GM21528 (cell line): ENCODE measurements at regions not wholly inside any gene's neighbourhood (a gene's known extent, or its start where the extent isn't known, plus 50 kb on each side); places are given as distances from the start of the nearest gene placed in this dataset.

ENCODE experiments used
- ATAC-seq: cut with Tn5 transposase; IDR thresholded peaks from one replicate; pipeline ENCODE4 v1.9.1; 2021; ENCODE audit warnings: mild to moderate bottlenecking, moderate library complexity; ENCODE audit not compliant: unreplicated experiment, low FRiP score

DNA sequence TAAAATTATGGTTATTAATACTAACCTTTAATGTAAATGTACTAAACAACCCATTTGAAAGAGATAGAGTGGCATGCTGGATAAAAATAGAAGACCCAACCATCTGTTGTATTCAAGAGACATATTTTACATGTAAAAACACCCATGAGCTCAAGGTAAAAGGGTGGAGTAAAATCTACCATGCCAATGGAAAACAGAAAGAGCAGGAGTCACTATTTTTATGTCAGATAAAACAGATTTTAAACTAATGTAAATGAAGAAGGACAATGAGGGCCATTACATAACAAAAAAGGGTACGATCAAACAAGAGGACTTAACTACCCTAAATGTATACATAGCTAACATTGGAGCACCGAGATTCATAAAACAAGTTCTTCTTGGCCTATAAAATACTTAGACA, 66.3 kb downstream of the ITM2A start:
- no peak for ATAC-seq

DNA sequence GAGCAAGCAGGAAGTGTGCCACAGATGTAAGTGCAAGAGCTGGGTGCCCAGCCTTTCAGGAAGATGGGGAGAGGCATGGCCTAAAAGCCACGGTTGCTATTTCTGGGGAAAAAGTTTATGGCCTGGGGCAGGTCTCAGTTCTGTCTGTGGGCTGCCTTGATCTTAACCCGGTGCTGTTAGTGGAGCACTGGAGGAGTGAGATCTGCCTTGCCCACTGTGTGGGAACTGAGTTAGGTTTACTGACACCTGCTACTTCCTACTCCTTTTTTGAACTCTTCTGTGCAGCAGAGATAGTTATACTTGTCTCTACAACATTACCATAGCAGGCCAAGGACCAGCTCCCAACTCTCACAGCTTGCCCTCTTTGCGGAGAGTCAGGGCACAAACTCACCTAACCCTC, 76.5 kb downstream of the ITM2A start:
- no peak for ATAC-seq

DNA sequence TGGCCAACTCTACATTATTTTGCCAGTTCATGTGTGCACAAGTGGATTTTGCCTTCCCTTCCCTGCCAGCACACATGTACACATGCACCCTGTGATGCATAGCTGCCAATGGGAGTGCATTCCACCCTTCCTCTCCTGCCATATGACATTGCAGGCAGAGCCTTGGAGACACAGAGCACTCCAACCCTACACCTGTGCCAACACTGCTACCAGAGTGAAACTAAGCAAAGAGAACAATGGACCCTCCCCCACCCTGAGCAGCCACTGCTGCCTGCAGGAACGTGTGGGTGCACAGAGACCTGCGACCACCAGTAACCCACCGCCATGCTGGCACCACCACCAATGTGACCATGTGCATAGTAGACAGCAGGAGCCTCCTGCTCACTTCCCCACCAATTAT, 78.4 kb downstream of the ITM2A start:
- ATAC-seq = no peak

DNA sequence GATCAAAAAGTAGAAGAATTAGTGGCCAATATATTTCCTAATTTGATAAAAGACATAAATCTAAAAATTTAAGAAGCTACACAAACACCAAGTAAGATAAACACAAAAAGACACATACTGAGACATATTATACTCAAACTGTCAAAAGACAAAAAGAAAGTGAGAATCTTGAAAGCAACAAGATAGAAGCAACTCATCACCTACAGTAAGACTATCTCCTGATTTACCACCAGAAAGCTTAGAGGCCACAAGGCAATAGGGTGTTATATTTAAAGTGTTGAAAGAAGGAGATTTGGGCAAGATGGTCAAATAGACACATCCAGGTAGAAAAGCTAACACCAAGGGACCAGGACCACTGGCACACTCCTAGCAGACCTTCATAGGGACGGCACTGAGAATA, 79.4 kb downstream of the ITM2A start:
- ATAC-seq = no peak

DNA sequence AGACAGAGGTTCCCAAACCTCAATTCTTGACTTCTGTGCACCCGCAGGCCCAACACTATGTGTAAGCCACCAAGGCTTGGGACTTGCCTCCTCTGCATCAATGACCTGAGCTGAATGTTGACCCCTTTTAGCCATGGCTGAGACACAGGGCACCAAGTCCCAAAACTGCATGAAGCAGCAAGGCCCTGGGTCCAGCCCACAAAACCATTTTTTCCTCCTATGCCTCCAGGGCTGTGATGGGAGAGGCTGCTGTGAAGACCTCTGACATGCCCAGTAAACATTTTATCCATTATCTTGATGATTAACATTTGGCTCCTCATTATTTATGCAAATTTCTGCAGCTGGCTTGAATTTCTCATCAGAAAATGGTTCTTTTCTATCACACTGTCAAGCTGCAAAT, 85.4 kb downstream of the ITM2A start:
- ATAC-seq = no peak

DNA sequence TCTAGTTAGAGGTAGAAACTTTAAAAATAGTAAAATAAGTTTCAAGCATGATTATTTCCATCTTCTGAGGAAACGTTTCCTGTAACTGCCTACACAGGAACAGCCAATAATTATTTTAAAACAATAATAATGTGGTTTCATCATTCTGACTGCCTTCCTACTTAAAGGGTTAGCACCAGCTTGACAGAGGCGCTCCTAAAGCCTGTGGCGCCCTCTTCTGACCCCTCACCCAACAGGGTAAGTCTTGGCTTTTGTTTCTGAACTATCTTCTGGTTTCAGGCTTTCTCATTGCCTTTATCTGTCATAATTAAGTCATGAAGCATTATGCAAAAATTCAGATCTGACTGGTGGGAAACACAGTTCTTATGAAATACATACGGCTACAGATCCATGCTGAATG, 96.7 kb downstream of the ITM2A start:
- ATAC-seq = peak; percentile 96

DNA sequence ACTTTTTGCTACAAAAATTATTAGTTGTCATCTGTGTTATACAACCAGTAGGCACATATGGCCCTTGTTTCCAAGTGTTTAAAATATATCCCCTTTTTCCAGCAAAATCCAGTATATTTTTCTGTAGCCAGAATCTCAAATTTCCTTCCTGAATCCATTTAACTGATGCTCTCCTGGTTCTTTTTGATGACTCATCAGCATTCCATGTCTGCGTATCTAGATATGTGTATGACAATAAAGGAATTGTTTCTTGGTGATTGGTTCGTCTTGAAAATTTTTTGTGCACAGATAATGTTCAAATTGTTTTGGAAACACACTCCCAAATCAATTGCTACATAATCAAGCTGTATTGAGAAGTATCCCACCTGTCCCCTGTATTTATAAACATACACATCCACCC, 98.3 kb downstream of the ITM2A start:
- no peak for ATAC-seq

DNA sequence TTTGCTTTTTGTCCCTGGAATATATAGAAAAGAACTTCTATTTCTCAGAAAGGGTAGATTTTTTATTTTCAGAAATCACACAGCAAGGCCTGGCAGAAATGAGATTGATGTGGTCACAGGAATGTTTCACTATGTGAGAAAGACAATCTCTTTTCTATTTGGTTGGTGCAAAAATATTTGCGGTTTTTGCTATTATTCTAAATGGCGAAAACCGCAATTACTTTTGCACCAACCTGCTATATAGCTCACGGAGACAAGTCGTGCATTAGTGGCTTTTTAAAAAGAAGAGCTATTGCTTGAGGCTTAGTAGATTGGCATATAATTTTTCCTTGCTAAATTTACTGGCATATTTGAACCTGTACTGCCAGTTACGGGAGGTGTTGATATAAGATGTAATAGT, 100.4 kb downstream of the ITM2A start:
- no peak for ATAC-seq

DNA sequence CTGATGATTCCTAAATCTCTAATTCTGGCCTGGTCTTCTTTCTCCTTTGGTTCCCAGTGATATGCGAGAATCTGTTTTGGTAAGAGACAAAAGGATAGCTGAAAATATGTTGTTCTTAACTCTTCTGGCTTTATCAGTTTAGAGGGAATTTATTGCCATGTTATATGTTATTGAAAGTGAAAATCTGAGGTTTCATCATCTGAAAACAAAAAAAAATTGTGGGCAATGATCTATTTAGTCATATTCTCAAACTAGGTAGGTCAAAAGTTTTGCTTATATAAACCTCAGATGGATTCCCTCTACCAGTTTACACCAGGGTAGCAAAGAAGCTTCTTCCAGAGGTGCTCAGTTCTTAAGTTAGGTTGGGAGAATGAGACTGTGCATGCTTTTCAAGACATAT, 103.6 kb downstream of the ITM2A start:
- no peak for ATAC-seq

DNA sequence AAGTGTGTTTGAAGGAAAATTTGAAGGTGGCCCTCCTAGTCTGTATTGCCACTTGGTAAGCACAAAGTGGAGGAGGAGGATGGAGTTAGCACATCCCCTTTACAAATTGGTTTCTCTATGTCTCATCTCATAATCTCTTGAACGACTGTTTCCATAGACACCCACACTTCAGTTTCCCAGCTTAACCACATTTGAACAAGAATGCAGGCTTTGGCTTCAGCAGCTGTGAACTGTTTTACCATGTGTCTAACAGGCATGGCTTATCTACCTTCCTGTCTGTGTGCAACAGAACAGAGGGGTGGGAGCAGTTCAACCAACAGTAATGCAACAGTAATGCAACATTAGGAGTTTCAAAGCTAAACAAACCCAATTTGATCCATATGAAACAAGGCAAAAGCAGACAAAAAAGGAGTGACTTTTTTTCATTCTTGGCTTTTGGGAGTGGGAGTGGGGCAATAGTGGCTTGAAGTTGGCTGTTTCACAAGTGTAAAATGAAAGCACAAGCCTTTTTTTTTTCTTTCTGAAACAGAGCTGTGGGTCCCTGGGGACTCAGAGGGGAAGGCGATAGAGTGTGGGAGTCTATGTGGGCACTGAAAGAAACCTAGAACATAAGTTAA, 108.0 kb downstream of the ITM2A start:
- peak; percentile 90 for ATAC-seq

DNA sequence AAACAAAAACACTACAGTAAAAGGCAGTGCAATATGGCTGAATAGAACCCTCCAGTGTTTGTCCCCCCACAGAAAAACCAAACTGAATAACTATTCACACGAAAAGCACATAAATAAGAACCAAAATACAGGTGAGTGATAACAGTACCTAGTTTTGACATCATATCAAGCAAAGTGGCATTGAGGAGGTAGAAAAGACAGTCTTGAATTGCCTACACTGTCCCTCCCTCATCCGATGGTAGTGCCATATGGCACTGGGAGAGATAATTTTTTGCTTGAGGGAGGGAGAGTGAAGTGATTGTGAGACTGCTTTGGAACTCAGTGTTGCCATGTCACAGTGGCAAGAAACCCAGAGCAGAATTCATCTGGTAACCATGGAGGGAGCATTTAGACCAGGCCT, 99.2 kb downstream of the GPR174 start:
- ATAC-seq = no peak

DNA sequence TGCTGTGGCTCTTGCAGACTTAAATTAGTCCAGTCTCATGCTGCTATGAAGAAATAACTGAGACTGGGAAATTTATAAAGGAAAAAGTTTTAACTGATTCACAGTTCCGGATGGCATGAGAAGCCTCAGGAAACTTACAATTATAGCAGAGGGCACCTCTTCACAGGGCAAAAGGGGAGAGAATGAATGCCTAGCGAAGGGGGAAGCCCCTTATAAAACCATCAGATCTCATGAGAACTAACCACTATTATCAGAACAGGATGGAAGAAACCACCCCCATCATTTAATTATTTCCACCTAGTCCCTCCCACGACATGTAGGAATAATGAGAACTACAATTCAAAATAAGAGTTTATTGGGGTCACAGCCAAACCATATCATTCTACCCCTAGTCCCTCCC, 91.4 kb downstream of the GPR174 start:
- no peak for ATAC-seq

DNA sequence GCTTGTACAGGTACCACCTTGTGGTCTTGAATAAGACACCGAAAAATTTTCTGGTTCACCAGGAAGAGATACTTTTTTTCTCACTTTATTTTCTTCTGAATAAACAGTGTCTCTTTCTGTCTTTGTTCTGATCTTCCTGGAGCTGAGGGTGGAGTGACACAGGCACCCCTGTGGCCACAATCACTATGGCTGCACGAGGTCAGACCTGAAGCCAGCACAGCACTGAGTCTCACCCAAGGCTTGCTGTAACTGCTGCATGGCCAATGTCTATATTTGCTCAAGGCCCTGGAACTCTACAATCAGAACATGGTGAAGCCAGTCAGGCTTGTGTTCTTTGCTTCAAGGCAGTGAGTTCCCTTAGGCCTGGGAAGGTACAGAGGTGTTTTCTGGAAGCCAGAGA, 87.2 kb downstream of the GPR174 start:
- no peak for ATAC-seq
